ENCODE measurements at regions not wholly inside any gene's neighbourhood (a gene's known extent, or its start where the extent isn't known, plus 50 kb on each side); places are given as distances from the start of the nearest gene placed in this dataset.

- H3K36me3 ChIP-seq: no peaks in the 10 kb centered on the region
- no peak overlapping the region for H3K4me3 ChIP-seq
- no peaks in the 10 kb centered on the region for H3K4me1 ChIP-seq
- WGBS, 2 donors: 74% methylated on average over 3 of the region's 3 CpGs; no CpG with 5 or more reads in 1 of the 2 donors
- H3K9me3 ChIP-seq: no peaks in the 10 kb centered on the region
- no peak overlapping the region for H3K27ac ChIP-seq
- DNase-seq (no peak), ATAC-seq (ENCODE audit: low FRiP score in 2 of 2) (no peak)
- TF ChIP-seq POLR2AphosphoS5 (IDR thresholded peaks at IDR 0.05): no peak
- TF ChIP-seq EP300 (IDR thresholded peaks at IDR 0.05): no peak
- TF ChIP-seq POLR2A (IDR thresholded peaks at IDR 0.05): no peak
- TF ChIP-seq CTCF (IDR thresholded peaks at IDR 0.05): no peak
- H3K27me3 ChIP-seq: no peaks in the 10 kb centered on the region
These were observed 179.0 kb upstream of the NMUR2 start for GRCh38 chr5:152584103-152584502.

GRCh38 chr5:152592416-152592815 lies 187.3 kb upstream of the NMUR2 start:
- Histone ChIP-seq H3K27me3 (no peaks in the 10 kb centered on the region), H3K27ac (no peak overlapping the region), H3K4me3 (no peak overlapping the region), H3K9me3 (no peaks in the 10 kb centered on the region), H3K36me3 (no peaks in the 10 kb centered on the region), H3K4me1 (no peaks in the 10 kb centered on the region)
- WGBS, 2 donors: 58 to 69% methylated on average over 2 of the region's 2 CpGs
- no peak for TF ChIP-seq EP300 (IDR thresholded peaks at IDR 0.05)
- no peak for TF ChIP-seq CTCF (IDR thresholded peaks at IDR 0.05)
- no peak for TF ChIP-seq POLR2AphosphoS5 (IDR thresholded peaks at IDR 0.05)
- no peak for TF ChIP-seq POLR2A (IDR thresholded peaks at IDR 0.05)
- DNase-seq (no peak), ATAC-seq (ENCODE audit: low FRiP score in 2 of 2) (no peak)

- H3K4me3 ChIP-seq: no peak overlapping the region
- ATAC-seq (ENCODE audit: low FRiP score in 2 of 2) (no peak), DNase-seq (no peak)
- H3K4me1 ChIP-seq: no peaks in the 10 kb centered on the region
- no peaks in the 10 kb centered on the region for H3K9me3 ChIP-seq
- no peak overlapping the region for H3K27ac ChIP-seq
- no peaks in the 10 kb centered on the region for H3K36me3 ChIP-seq
- 77 to 89% methylated on average over 1 of the region's 1 CpG for WGBS, 2 donors
- TF ChIP-seq CTCF (IDR thresholded peaks at IDR 0.05): no peak
- no peak for TF ChIP-seq POLR2A (IDR thresholded peaks at IDR 0.05)
- TF ChIP-seq POLR2AphosphoS5 (IDR thresholded peaks at IDR 0.05): no peak
- no peak for TF ChIP-seq EP300 (IDR thresholded peaks at IDR 0.05)
- no peaks in the 10 kb centered on the region for H3K27me3 ChIP-seq
These were observed 188.3 kb upstream of the NMUR2 start for GRCh38 chr5:152593388-152593787.

GRCh38 chr5:152595405-152595804 lies 190.3 kb upstream of the NMUR2 start:
- H3K9me3 ChIP-seq: no peaks in the 10 kb centered on the region
- TF ChIP-seq POLR2AphosphoS5 (IDR thresholded peaks at IDR 0.05): no peak
- TF ChIP-seq EP300 (IDR thresholded peaks at IDR 0.05): no peak
- no peak for TF ChIP-seq POLR2A (IDR thresholded peaks at IDR 0.05)
- TF ChIP-seq CTCF (IDR thresholded peaks at IDR 0.05): no peak
- no peaks in the 10 kb centered on the region for H3K36me3 ChIP-seq
- 95 to 100% methylated on average over 1 of the region's 1 CpG for WGBS, 2 donors
- no peaks in the 10 kb centered on the region for H3K27me3 ChIP-seq
- no peak for DNase-seq
- no peak for ATAC-seq (ENCODE audit: low FRiP score in 2 of 2)
- no peaks in the 10 kb centered on the region for H3K4me1 ChIP-seq
- no peak overlapping the region for H3K4me3 ChIP-seq
- no peak overlapping the region for H3K27ac ChIP-seq

- no peaks in the 10 kb centered on the region for H3K9me3 ChIP-seq
- H3K27ac ChIP-seq: no peak overlapping the region
- no peak for DNase-seq
- 58 to 63% methylated on average over 1 of the region's 1 CpG for WGBS, 2 donors
- H3K4me3 ChIP-seq: no peak overlapping the region
- no peaks in the 10 kb centered on the region for H3K4me1 ChIP-seq
- no peaks in the 10 kb centered on the region for H3K36me3 ChIP-seq
- no peak for ATAC-seq (ENCODE audit: low FRiP score in 2 of 2)
- no peak for TF ChIP-seq CTCF (IDR thresholded peaks at IDR 0.05)
- TF ChIP-seq POLR2A (IDR thresholded peaks at IDR 0.05): no peak
- no peak for TF ChIP-seq POLR2AphosphoS5 (IDR thresholded peaks at IDR 0.05)
- TF ChIP-seq EP300 (IDR thresholded peaks at IDR 0.05): no peak
- no peaks in the 10 kb centered on the region for H3K27me3 ChIP-seq
These were observed 194.0 kb upstream of the NMUR2 start for GRCh38 chr5:152599096-152599495.

All from upper lobe of left lung (tissue), 6 donors.